ENCODE measurements at regions not wholly inside any gene's neighbourhood (a gene's known extent, or its start where the extent isn't known, plus 50 kb on each side); places are given as distances from the start of the nearest gene placed in this dataset.

DNA sequence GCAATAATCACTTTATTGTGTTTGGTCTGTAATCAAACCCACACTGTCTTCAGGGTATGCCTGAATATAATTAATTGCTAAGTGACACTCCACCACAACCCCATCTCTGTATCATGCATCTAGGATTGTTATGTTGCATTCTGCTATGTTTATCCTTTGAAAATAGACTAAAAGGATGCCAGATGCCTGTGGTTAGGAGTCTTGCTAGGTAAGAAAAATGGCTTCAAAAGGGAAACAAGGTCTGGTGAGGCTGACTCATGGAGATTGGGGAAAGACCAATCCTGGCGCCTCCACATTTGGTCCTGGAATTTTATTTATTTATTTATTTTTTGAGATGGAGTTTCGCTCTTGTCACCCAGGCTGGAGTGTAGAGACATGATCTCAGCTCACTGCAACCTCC is 360.5 kb upstream of the SLC7A11 start:
- peaks cover 0 to 1% of the 10 kb centered on the region in 2 donors for H3K9me3 ChIP-seq (replicated peaks in 1 of 2; ENCODE audit: control insufficient read depth in 2 of 2, insufficient read depth in 1 of 2, low read depth in 1 of 2, low read length in 2 of 2)
- no peak overlapping the region for H2BK12ac ChIP-seq (ENCODE audit: low read length)
- no peak overlapping the region for H2AK5ac ChIP-seq (ENCODE audit: low read depth, low read length)
- DNase-seq (ENCODE audit: low spot score) = no peak
- no peak overlapping the region for H3K9ac ChIP-seq (ENCODE audit: low read depth, low read length, poor library complexity)
- H2BK5ac ChIP-seq (ENCODE audit: low read length) = no peak overlapping the region
- H3K4me1 ChIP-seq (ENCODE audit: control insufficient read depth in 2 of 2, insufficient read depth in 1 of 2, low read depth in 1 of 2, low read length in 2 of 2) = no peaks in the 10 kb centered on the region
- no CpG with 5 or more reads among the region's 2 CpGs for WGBS, 2 donors (ENCODE audit: extremely low coverage in 2 of 2, insufficient read length in 2 of 2, insufficient replicate concordance in 1 of 2)
- no peaks in the 10 kb centered on the region for H3K36me3 ChIP-seq (replicated peaks in 1 of 2; ENCODE audit: control insufficient read depth in 2 of 2, insufficient read depth in 2 of 2, low read length in 2 of 2)
- H2AFZ ChIP-seq (ENCODE audit: low read length) = no peak overlapping the region
- H3K27ac ChIP-seq (replicated peaks; ENCODE audit: low read length) = no peak overlapping the region
- no peak overlapping the region for H3K23ac ChIP-seq (ENCODE audit: low read depth, low read length, poor library complexity)
- H4K91ac ChIP-seq (ENCODE audit: low read depth, low read length, poor library complexity) = no peak overlapping the region
- H3K14ac ChIP-seq (ENCODE audit: low read length) = no peak overlapping the region
- no peak overlapping the region for H3K18ac ChIP-seq (ENCODE audit: low read length)
- H4K8ac ChIP-seq (ENCODE audit: low read depth, low read length) = no peak overlapping the region
- H2BK120ac ChIP-seq (ENCODE audit: low read depth, low read length) = no peak overlapping the region
- H3K4me3 ChIP-seq (ENCODE audit: low read length in 2 of 2) = no peak overlapping the region
- H3K4me2 ChIP-seq (ENCODE audit: insufficient read depth, low read length, poor library complexity, severe bottlenecking) = no peak overlapping the region
- H3K27me3 ChIP-seq (ENCODE audit: control insufficient read depth in 3 of 3, insufficient read depth in 3 of 3, low read depth in 1 of 3, low read length in 3 of 3) = no peaks in the 10 kb centered on the region
- H2BK15ac ChIP-seq (ENCODE audit: low read length) = no peak overlapping the region
- no peak overlapping the region for H3K4ac ChIP-seq (ENCODE audit: low read length)
- H3K79me1 ChIP-seq (ENCODE audit: low read depth, low read length) = no peaks in the 10 kb centered on the region

DNA sequence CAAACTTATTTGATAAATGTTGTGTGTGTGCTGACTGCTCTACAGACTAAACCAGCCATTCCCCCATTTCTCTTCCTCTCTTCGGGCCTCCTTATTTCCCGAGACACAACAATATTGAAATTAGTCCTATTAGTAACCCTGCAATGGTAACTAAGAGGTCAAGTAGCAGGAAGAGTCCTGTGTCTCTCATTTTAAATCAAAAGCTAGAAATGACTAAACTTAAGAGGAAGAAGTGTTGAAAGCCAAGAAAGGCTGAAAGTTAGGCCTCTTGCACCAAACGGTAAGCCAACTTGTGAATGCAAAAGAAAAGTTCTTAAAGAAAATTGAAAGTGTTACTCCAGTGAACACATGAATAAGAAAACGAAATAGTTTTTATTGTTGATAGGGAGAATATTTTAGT is 357.8 kb upstream of the SLC7A11 start:
- no peak overlapping the region for H3K4ac ChIP-seq (ENCODE audit: low read length)
- WGBS, 2 donors (ENCODE audit: extremely low coverage in 2 of 2, insufficient read length in 2 of 2, insufficient replicate concordance in 1 of 2) = no CpG with 5 or more reads among the region's 4 CpGs
- no peak overlapping the region for H2AFZ ChIP-seq (ENCODE audit: low read length)
- no peak overlapping the region for H2BK120ac ChIP-seq (ENCODE audit: low read depth, low read length)
- no peak overlapping the region for H3K23ac ChIP-seq (ENCODE audit: low read depth, low read length, poor library complexity)
- no peak overlapping the region for H3K4me3 ChIP-seq (ENCODE audit: low read length in 2 of 2)
- H2AK5ac ChIP-seq (ENCODE audit: low read depth, low read length) = no peak overlapping the region
- H4K91ac ChIP-seq (ENCODE audit: low read depth, low read length, poor library complexity) = no peak overlapping the region
- no peaks in the 10 kb centered on the region for H3K36me3 ChIP-seq (replicated peaks in 1 of 2; ENCODE audit: control insufficient read depth in 2 of 2, insufficient read depth in 2 of 2, low read length in 2 of 2)
- H3K27ac ChIP-seq (replicated peaks; ENCODE audit: low read length) = no peak overlapping the region
- H2BK15ac ChIP-seq (ENCODE audit: low read length) = no peak overlapping the region
- H3K4me2 ChIP-seq (ENCODE audit: insufficient read depth, low read length, poor library complexity, severe bottlenecking) = no peak overlapping the region
- no peaks in the 10 kb centered on the region for H3K4me1 ChIP-seq (ENCODE audit: control insufficient read depth in 2 of 2, insufficient read depth in 1 of 2, low read depth in 1 of 2, low read length in 2 of 2)
- no peak overlapping the region for H3K9ac ChIP-seq (ENCODE audit: low read depth, low read length, poor library complexity)
- no peak overlapping the region for H2BK5ac ChIP-seq (ENCODE audit: low read length)
- DNase-seq (ENCODE audit: low spot score) = no peak
- H3K14ac ChIP-seq (ENCODE audit: low read length) = no peak overlapping the region
- H2BK12ac ChIP-seq (ENCODE audit: low read length) = no peak overlapping the region
- H3K9me3 ChIP-seq (replicated peaks in 1 of 2; ENCODE audit: control insufficient read depth in 2 of 2, insufficient read depth in 1 of 2, low read depth in 1 of 2, low read length in 2 of 2) = peaks cover 0 to 1% of the 10 kb centered on the region in 2 donors
- H4K8ac ChIP-seq (ENCODE audit: low read depth, low read length) = no peak overlapping the region
- H3K18ac ChIP-seq (ENCODE audit: low read length) = no peak overlapping the region
- H3K79me1 ChIP-seq (ENCODE audit: low read depth, low read length) = no peaks in the 10 kb centered on the region
- H3K27me3 ChIP-seq (ENCODE audit: control insufficient read depth in 3 of 3, insufficient read depth in 3 of 3, low read depth in 1 of 3, low read length in 3 of 3) = no peaks in the 10 kb centered on the region

GRCh38 chr4:138598226-138598625 is 356.1 kb upstream of the SLC7A11 start:
- H2BK120ac ChIP-seq (ENCODE audit: low read depth, low read length) = no peak overlapping the region
- no peak overlapping the region for H2BK5ac ChIP-seq (ENCODE audit: low read length)
- no peak overlapping the region for H2BK12ac ChIP-seq (ENCODE audit: low read length)
- no peaks in the 10 kb centered on the region for H3K36me3 ChIP-seq (replicated peaks in 1 of 2; ENCODE audit: control insufficient read depth in 2 of 2, insufficient read depth in 2 of 2, low read length in 2 of 2)
- H3K14ac ChIP-seq (ENCODE audit: low read length) = no peak overlapping the region
- H3K4me3 ChIP-seq (ENCODE audit: low read length in 2 of 2) = no peak overlapping the region
- H3K4me1 ChIP-seq (ENCODE audit: control insufficient read depth in 2 of 2, insufficient read depth in 1 of 2, low read depth in 1 of 2, low read length in 2 of 2) = no peaks in the 10 kb centered on the region
- H3K18ac ChIP-seq (ENCODE audit: low read length) = no peak overlapping the region
- no peak overlapping the region for H3K4me2 ChIP-seq (ENCODE audit: insufficient read depth, low read length, poor library complexity, severe bottlenecking)
- H3K9ac ChIP-seq (ENCODE audit: low read depth, low read length, poor library complexity) = no peak overlapping the region
- no peak overlapping the region for H2BK15ac ChIP-seq (ENCODE audit: low read length)
- peaks cover 0 to 1% of the 10 kb centered on the region in 2 donors for H3K9me3 ChIP-seq (replicated peaks in 1 of 2; ENCODE audit: control insufficient read depth in 2 of 2, insufficient read depth in 1 of 2, low read depth in 1 of 2, low read length in 2 of 2)
- no peak overlapping the region for H2AK5ac ChIP-seq (ENCODE audit: low read depth, low read length)
- no peak overlapping the region for H3K27ac ChIP-seq (replicated peaks; ENCODE audit: low read length)
- no peak overlapping the region for H4K91ac ChIP-seq (ENCODE audit: low read depth, low read length, poor library complexity)
- H3K4ac ChIP-seq (ENCODE audit: low read length) = no peak overlapping the region
- no peaks in the 10 kb centered on the region for H3K27me3 ChIP-seq (ENCODE audit: control insufficient read depth in 3 of 3, insufficient read depth in 3 of 3, low read depth in 1 of 3, low read length in 3 of 3)
- H4K8ac ChIP-seq (ENCODE audit: low read depth, low read length) = no peak overlapping the region
- H2AFZ ChIP-seq (ENCODE audit: low read length) = no peak overlapping the region
- WGBS, 2 donors (ENCODE audit: extremely low coverage in 2 of 2, insufficient read length in 2 of 2, insufficient replicate concordance in 1 of 2) = no CpG with 5 or more reads among the region's 3 CpGs
- no peak for DNase-seq (ENCODE audit: low spot score)
- H3K79me1 ChIP-seq (ENCODE audit: low read depth, low read length) = no peaks in the 10 kb centered on the region
- no peak overlapping the region for H3K23ac ChIP-seq (ENCODE audit: low read depth, low read length, poor library complexity)

GRCh38 chr4:138596896-138597295 is 354.7 kb upstream of the SLC7A11 start:
- Histone ChIP-seq H3K4me2 (ENCODE audit: insufficient read depth, low read length, poor library complexity, severe bottlenecking) (no peak overlapping the region), H2AFZ (ENCODE audit: low read length) (no peak overlapping the region), H3K79me1 (ENCODE audit: low read depth, low read length) (no peaks in the 10 kb centered on the region), H3K4me1 (ENCODE audit: control insufficient read depth in 2 of 2, insufficient read depth in 1 of 2, low read depth in 1 of 2, low read length in 2 of 2) (peaks cover 0 to 2% of the 10 kb centered on the region in 2 donors), H3K27ac (replicated peaks; ENCODE audit: low read length) (no peak overlapping the region), H3K18ac (ENCODE audit: low read length) (no peak overlapping the region), H3K23ac (ENCODE audit: low read depth, low read length, poor library complexity) (no peak overlapping the region), H2BK5ac (ENCODE audit: low read length) (no peak overlapping the region), H2AK5ac (ENCODE audit: low read depth, low read length) (no peak overlapping the region), H3K36me3 (replicated peaks in 1 of 2; ENCODE audit: control insufficient read depth in 2 of 2, insufficient read depth in 2 of 2, low read length in 2 of 2) (no peaks in the 10 kb centered on the region), H3K9me3 (replicated peaks in 1 of 2; ENCODE audit: control insufficient read depth in 2 of 2, insufficient read depth in 1 of 2, low read depth in 1 of 2, low read length in 2 of 2) (peaks cover 0 to 1% of the 10 kb centered on the region in 2 donors), H4K8ac (ENCODE audit: low read depth, low read length) (no peak overlapping the region), H4K91ac (ENCODE audit: low read depth, low read length, poor library complexity) (no peak overlapping the region), H3K4ac (ENCODE audit: low read length) (no peak overlapping the region), H2BK12ac (ENCODE audit: low read length) (no peak overlapping the region), H3K14ac (ENCODE audit: low read length) (no peak overlapping the region), H3K4me3 (ENCODE audit: low read length in 2 of 2) (no peak overlapping the region), H3K27me3 (ENCODE audit: control insufficient read depth in 3 of 3, insufficient read depth in 3 of 3, low read depth in 1 of 3, low read length in 3 of 3) (no peaks in the 10 kb centered on the region), H2BK15ac (ENCODE audit: low read length) (no peak overlapping the region), H3K9ac (ENCODE audit: low read depth, low read length, poor library complexity) (no peak overlapping the region), H2BK120ac (ENCODE audit: low read depth, low read length) (no peak overlapping the region)
- no CpG with 5 or more reads among the region's 2 CpGs for WGBS, 2 donors (ENCODE audit: extremely low coverage in 2 of 2, insufficient read length in 2 of 2, insufficient replicate concordance in 1 of 2)
- DNase-seq (ENCODE audit: low spot score) = no peak

Data from neuronal stem cell (in vitro differentiated cells).